ENCODE measurements at regions not wholly inside any gene's neighbourhood (a gene's known extent, or its start where the extent isn't known, plus 50 kb on each side); places are given as distances from the start of the nearest gene placed in this dataset.

DNA sequence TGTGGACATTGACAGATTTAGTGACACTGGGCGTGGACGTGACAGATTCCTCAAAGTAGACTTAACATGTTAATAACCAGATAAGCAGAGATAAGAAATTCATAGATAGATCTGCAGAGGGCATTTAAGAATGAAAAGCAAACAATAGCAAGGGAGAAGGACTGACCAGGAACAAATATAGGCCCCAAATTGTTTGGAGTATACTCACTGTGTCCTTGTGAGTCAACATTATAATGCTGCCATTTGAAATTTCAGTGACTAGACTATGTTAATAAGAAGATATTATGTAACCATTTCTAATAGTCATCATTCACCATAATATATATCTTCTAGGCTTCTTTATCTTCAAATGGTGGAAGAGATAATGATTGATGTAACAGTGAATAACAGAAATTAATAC is 78.1 kb upstream of the SLC38A11 start:
- no peaks in the 10 kb centered on the region for H3K36me3 ChIP-seq

DNA sequence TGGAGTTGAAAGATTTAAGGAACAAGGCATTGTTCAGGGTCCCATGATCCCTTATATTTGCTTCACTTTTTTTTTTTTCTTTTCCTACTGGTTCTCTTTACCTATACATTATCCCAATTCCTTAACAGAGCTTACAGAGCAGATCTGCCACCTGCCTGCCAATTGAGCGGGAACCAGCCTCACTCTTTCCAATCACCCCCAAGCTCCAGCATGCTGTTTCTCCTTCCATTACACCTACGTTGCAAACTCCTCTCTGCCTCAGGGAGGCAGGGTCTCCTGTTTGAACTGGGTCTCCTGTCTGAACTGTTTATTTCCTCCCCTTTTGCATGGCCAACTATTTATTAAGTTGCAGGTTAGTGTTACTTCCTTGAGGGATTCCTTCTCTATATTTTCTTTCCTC is 77.2 kb upstream of the SLC38A11 start:
- Histone ChIP-seq H3K9me3 (no peaks in the 10 kb centered on the region), H3K27ac (no peak overlapping the region), H3K4me1 (ENCODE audit: control insufficient read depth in 1 of 2, insufficient read depth in 1 of 2, low read depth in 1 of 2, low read length in 1 of 2) (no peaks in the 10 kb centered on the region), H3K36me3 (no peaks in the 10 kb centered on the region), H3K4me3 (ENCODE audit: low read depth in 1 of 2, low read length in 1 of 2) (no peak overlapping the region), H3K27me3 (no peaks in the 10 kb centered on the region)
- TF ChIP-seq, protein P1, sequence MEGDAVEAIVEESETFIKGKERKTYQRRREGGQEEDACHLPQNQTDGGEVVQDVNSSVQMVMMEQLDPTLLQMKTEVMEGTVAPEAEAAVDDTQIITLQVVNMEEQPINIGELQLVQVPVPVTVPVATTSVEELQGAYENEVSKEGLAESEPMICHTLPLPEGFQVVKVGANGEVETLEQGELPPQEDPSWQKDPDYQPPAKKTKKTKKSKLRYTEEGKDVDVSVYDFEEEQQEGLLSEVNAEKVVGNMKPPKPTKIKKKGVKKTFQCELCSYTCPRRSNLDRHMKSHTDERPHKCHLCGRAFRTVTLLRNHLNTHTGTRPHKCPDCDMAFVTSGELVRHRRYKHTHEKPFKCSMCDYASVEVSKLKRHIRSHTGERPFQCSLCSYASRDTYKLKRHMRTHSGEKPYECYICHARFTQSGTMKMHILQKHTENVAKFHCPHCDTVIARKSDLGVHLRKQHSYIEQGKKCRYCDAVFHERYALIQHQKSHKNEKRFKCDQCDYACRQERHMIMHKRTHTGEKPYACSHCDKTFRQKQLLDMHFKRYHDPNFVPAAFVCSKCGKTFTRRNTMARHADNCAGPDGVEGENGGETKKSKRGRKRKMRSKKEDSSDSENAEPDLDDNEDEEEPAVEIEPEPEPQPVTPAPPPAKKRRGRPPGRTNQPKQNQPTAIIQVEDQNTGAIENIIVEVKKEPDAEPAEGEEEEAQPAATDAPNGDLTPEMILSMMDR (IDR thresholded peaks at IDR 0.05): no peak

More for the DNA sequence above, 78.1 kb upstream of the SLC38A11 start:
- H3K4me1 ChIP-seq (ENCODE audit: control insufficient read depth in 1 of 2, insufficient read depth in 1 of 2, low read depth in 1 of 2, low read length in 1 of 2): no peaks in the 10 kb centered on the region
- H3K27ac ChIP-seq: no peak overlapping the region
- no peaks in the 10 kb centered on the region for H3K9me3 ChIP-seq
- no peak overlapping the region for H3K4me3 ChIP-seq (ENCODE audit: low read depth in 1 of 2, low read length in 1 of 2)
- TF ChIP-seq, protein P1 (IDR thresholded peaks at IDR 0.05): no peak
- H3K27me3 ChIP-seq: no peaks in the 10 kb centered on the region

DNA sequence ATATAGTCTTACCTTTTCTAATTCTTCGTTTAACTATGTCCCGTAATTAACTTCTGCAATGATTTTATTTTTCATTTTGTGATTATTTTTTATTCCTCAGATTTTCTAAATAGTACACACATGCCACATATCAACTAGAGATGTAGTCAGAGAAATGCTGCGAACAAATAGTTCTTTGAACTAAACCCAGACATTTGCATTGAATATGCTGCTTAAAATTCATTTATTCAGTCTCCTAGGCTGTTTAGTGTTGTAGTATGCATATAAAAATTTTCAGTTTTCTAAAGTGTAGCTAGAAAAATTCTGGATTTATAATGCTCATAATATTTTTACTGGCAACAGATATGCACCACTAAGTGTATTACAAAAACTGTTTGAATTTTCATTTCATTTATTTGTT is 68.9 kb upstream of the SLC38A11 start:
- no peaks in the 10 kb centered on the region for H3K9me3 ChIP-seq

DNA sequence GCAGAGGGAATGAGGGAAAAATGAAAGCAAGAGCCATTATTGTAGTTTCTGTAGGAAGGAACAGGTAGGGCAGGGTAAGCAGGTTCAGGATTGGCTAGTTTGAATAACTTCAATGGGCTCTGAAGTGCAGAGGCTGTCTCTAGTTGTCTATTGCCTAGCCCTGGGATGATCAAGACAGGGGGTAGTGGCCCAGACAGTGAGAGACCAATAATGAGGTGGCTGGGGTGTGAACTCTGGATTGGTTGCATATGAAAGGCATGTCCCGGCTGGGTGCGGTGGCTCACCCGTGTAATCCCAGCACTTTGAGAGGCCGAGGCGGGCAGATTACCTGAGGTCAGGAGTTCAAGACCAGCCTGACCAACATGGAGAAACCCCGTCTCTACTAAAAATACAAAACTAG is 67.5 kb upstream of the SLC38A11 start:
- H3K4me3 ChIP-seq (ENCODE audit: low read depth in 1 of 2, low read length in 1 of 2): no peak overlapping the region
- H3K9me3 ChIP-seq: no peaks in the 10 kb centered on the region
- H3K27me3 ChIP-seq: peaks cover under 1% of the 10 kb centered on the region
- H3K4me1 ChIP-seq (ENCODE audit: control insufficient read depth in 1 of 2, insufficient read depth in 1 of 2, low read depth in 1 of 2, low read length in 1 of 2): no peaks in the 10 kb centered on the region
- H3K36me3 ChIP-seq: no peaks in the 10 kb centered on the region
- no peak overlapping the region for H3K27ac ChIP-seq
- TF ChIP-seq, protein P1 (IDR thresholded peaks at IDR 0.05): no peak

More for the DNA sequence above, 68.9 kb upstream of the SLC38A11 start:
- Histone ChIP-seq H3K27me3 (no peaks in the 10 kb centered on the region), H3K27ac (no peak overlapping the region), H3K4me3 (ENCODE audit: low read depth in 1 of 2, low read length in 1 of 2) (no peak overlapping the region), H3K36me3 (no peaks in the 10 kb centered on the region), H3K4me1 (ENCODE audit: control insufficient read depth in 1 of 2, insufficient read depth in 1 of 2, low read depth in 1 of 2, low read length in 1 of 2) (no peaks in the 10 kb centered on the region)
- TF ChIP-seq, protein P1 (IDR thresholded peaks at IDR 0.05): no peak

DNA sequence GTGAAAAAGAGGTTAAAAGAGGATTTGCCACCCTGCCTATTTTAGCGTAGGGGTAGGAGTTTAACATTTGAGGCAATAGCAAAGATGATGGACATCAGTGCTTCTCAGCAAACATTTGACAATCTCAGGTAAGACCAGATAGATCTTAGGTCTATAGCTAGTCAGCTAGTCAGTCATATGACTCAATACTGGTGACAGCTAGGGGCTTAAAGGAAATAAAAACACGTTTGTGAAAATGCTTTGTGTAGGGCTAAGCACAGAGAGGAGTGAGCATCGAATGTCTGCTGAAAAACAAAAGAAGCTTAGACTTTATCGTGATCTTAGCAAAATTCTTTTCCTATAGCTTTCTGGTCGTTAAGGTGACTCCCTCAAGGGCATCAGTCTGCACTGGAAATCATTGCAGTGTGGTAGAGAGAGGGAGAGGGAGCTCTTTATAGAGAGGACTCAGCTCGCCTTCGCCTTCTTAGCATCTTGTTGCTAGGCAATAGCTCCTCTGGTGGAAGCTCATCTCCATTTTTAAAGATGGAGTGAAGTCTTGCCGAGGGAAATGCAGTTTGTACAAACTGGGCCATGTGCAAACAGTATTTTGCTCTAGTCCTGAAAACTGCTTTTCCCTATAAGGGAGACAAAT is 62.8 kb upstream of the SLC38A11 start:
- Histone ChIP-seq H3K9me3 (no peaks in the 10 kb centered on the region), H3K4me3 (ENCODE audit: low read depth in 1 of 2, low read length in 1 of 2) (no peak overlapping the region), H3K36me3 (no peaks in the 10 kb centered on the region), H3K27me3 (peaks cover 8% of the 10 kb centered on the region), H3K4me1 (ENCODE audit: control insufficient read depth in 1 of 2, insufficient read depth in 1 of 2, low read depth in 1 of 2, low read length in 1 of 2) (no peaks in the 10 kb centered on the region), H3K27ac (no peak overlapping the region)
- TF ChIP-seq, protein P1 (IDR thresholded peaks at IDR 0.05): no peak

Data from neutrophil (primary cell).